Liver (tissue), 7 donors: ENCODE measurements at regions not wholly inside any gene's neighbourhood (a gene's known extent, or its start where the extent isn't known, plus 50 kb on each side); places are given as distances from the start of the nearest gene placed in this dataset.

Experiments used
- DNase-seq: peaks from one replicate; pipeline ENCODE4 v3.0.0-alpha.2; 2017; ENCODE audit warnings: low spot score
- H3K27ac ChIP-seq, 2 donors: one replicate each; pipeline ENCODE4 v1.7.0; 2013; ENCODE audit warnings: inconsistent platforms in 2 of 2, low read length in 2 of 2, control low read depth in 1 of 2, low read depth in 1 of 2, mild to moderate bottlenecking in 1 of 2
- H3K27me3 ChIP-seq, 4 donors: one replicate each; pipeline versions ENCODE4 v1.6.1 to v1.7.0; 2013; ENCODE audit warnings: low read length in 3 of 4, inconsistent platforms in 1 of 4, mild to moderate bottlenecking in 1 of 4, moderate library complexity in 1 of 4; ENCODE audit not compliant: control insufficient read depth in 4 of 4, insufficient read depth in 4 of 4
- H3K36me3 ChIP-seq, 4 donors: one replicate each; pipeline versions ENCODE4 v1.6.1 to v1.7.0; 2013; ENCODE audit warnings: low read length in 3 of 4, mild to moderate bottlenecking in 3 of 4, low read depth in 1 of 4, moderate library complexity in 1 of 4; ENCODE audit not compliant: control insufficient read depth in 4 of 4, insufficient read depth in 3 of 4
- H3K4me1 ChIP-seq, 4 donors: one replicate each; pipeline versions ENCODE4 v1.6.1 to v1.7.0; 2013; ENCODE audit warnings: low read length in 3 of 4, mild to moderate bottlenecking in 3 of 4, moderate library complexity in 1 of 4; ENCODE audit not compliant: control insufficient read depth in 4 of 4, insufficient read depth in 4 of 4
- H3K4me3 ChIP-seq, 3 donors: one replicate each; pipeline versions ENCODE4 v1.6.1 to v1.7.0; 2013; ENCODE audit warnings: low read length in 3 of 3, control low read depth in 1 of 3, low read depth in 1 of 3, mild to moderate bottlenecking in 1 of 3
- H3K9ac ChIP-seq, 2 donors: one replicate each; pipeline ENCODE4 v1.7.0; 2013; ENCODE audit warnings: low read length in 2 of 2, mild to moderate bottlenecking in 2 of 2, moderate library complexity in 2 of 2, control low read depth in 1 of 2, low read depth in 1 of 2
- H3K9me3 ChIP-seq, 4 donors: one replicate each; pipeline versions ENCODE4 v1.6.1 to v1.7.0; 2013; ENCODE audit warnings: low read length in 3 of 4; ENCODE audit not compliant: control insufficient read depth in 4 of 4
- EGR1 ChIP-seq, 2 donors: IDR thresholded peaks; 2 replicates each; pipeline ENCODE4 v1.6.1; 2016 to 2018; ENCODE audit warnings: antibody characterized with exemption in 2 of 2, low read depth in 2 of 2
- FOXA1 ChIP-seq: IDR thresholded peaks from 2 replicates; pipeline ENCODE4 v1.6.1; 2016; ENCODE audit warnings: antibody characterized with exemption
- FOXA2 ChIP-seq: IDR thresholded peaks from 2 replicates; pipeline ENCODE4 v1.6.1; 2016; ENCODE audit warnings: antibody characterized with exemption
- GABPA ChIP-seq, 2 donors: IDR thresholded peaks in 1 of 2; conservative IDR thresholded peaks in 1 of 2; 2 replicates each; pipeline ENCODE4 v1.6.1; 2016; ENCODE audit warnings: antibody characterized with exemption in 2 of 2, mild to moderate bottlenecking in 1 of 2, moderate library complexity in 1 of 2
- HNF4A ChIP-seq, 2 donors: conservative IDR thresholded peaks; 2 replicates each; pipeline ENCODE4 v1.6.1; 2016; ENCODE audit warnings: antibody characterized with exemption in 2 of 2, mild to moderate bottlenecking in 2 of 2
- HNF4G ChIP-seq: IDR thresholded peaks from 2 replicates; pipeline ENCODE4 v1.6.1; 2016; ENCODE audit warnings: antibody characterized with exemption
- JUND ChIP-seq, 2 donors: IDR thresholded peaks; 2 replicates each; pipeline ENCODE4 v1.6.1; 2016; ENCODE audit warnings: antibody characterized with exemption in 2 of 2
- NR2F2 ChIP-seq: IDR thresholded peaks from 2 replicates; pipeline ENCODE4 v1.6.1; 2016; ENCODE audit warnings: antibody characterized with exemption
- RAD21 ChIP-seq, 2 donors: IDR thresholded peaks; 2 replicates each; pipeline ENCODE4 v1.6.1; 2016; ENCODE audit warnings: antibody characterized with exemption in 2 of 2, mild to moderate bottlenecking in 2 of 2
- RXRA ChIP-seq, 2 donors: IDR thresholded peaks; 2 replicates each; pipeline ENCODE4 v1.6.1; 2017 to 2018; ENCODE audit warnings: antibody characterized with exemption in 2 of 2, mild to moderate bottlenecking in 1 of 2
- SP1 ChIP-seq: IDR thresholded peaks from 2 replicates; pipeline ENCODE4 v1.6.1; 2018; ENCODE audit warnings: antibody characterized with exemption, mild to moderate bottlenecking
- TAF1 ChIP-seq: conservative IDR thresholded peaks from 2 replicates; pipeline ENCODE4 v1.6.1; 2016; ENCODE audit warnings: antibody characterized with exemption, mild to moderate bottlenecking
- YY1 ChIP-seq: IDR thresholded peaks from 2 replicates; pipeline ENCODE4 v1.6.1; 2016; ENCODE audit warnings: antibody characterized with exemption, mild to moderate bottlenecking
- WGBS: extraction: QIAGEN DNeasy Blood & Tissue Kit; methylation state at CpG from one replicate; pipeline ENCODE4 v1.1.7; 2013; 5-methylcytosine and 5-hydroxymethylcytosine counted together
- TF ChIP-seq, protein P1 (sequence below): IDR thresholded peaks from 2 replicates; pipeline ENCODE4 v1.6.1; 2016; ENCODE audit warnings: antibody characterized with exemption, mild to moderate bottlenecking
- TF ChIP-seq, protein P2 (sequence below): IDR thresholded peaks from 2 replicates; pipeline ENCODE4 v1.6.1; 2016; ENCODE audit warnings: antibody characterized with exemption
- TF ChIP-seq, protein P3 (sequence below): IDR thresholded peaks from 2 replicates; pipeline ENCODE4 v1.6.1; 2016; ENCODE audit warnings: antibody characterized with exemption
- TF ChIP-seq, protein P4 (sequence below): IDR thresholded peaks from 2 replicates; pipeline ENCODE4 v1.6.1; 2016; ENCODE audit warnings: antibody characterized with exemption
- donor health status: healthy.
- donor health status: healthy.
- donor health status: healthy.
- donor health status: healthy.

DNA sequence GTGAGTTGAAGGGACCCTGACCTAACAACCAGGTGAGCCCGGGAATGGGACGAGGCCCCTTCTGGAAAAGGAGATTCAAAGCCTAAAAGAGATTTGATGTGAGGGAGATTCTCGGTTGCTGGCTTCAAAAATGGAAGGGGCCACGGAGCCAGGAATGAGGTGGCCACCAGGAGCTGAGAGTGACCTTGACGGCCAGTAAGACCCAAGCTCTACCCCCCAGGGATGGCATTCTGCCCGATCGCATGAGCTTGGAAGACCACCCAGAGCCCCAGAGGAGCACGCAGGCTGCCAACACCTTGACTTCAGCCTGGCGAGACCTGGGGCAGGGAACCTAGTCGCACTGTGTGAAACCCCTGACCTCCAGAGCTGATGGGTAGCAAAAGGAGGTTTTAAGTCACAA, 163.9 kb downstream of the BMP7 start:
- Histone ChIP-seq H3K9ac (no peak overlapping the region), H3K4me1 (no peaks in the 10 kb centered on the region), H3K4me3 (no peak overlapping the region), H3K27ac (no peak overlapping the region), H3K27me3 (peaks cover 0 to 7% (median 0%) of the 10 kb centered on the region in 4 donors), H3K9me3 (no peaks in the 10 kb centered on the region), H3K36me3 (no peaks in the 10 kb centered on the region)
- 91% methylated on average over 10 of the region's 10 CpGs for WGBS
- DNase-seq = no peak
- no peak for TF ChIP-seq RAD21 (IDR thresholded peaks at IDR 0.05)
- TF ChIP-seq, protein P1, sequence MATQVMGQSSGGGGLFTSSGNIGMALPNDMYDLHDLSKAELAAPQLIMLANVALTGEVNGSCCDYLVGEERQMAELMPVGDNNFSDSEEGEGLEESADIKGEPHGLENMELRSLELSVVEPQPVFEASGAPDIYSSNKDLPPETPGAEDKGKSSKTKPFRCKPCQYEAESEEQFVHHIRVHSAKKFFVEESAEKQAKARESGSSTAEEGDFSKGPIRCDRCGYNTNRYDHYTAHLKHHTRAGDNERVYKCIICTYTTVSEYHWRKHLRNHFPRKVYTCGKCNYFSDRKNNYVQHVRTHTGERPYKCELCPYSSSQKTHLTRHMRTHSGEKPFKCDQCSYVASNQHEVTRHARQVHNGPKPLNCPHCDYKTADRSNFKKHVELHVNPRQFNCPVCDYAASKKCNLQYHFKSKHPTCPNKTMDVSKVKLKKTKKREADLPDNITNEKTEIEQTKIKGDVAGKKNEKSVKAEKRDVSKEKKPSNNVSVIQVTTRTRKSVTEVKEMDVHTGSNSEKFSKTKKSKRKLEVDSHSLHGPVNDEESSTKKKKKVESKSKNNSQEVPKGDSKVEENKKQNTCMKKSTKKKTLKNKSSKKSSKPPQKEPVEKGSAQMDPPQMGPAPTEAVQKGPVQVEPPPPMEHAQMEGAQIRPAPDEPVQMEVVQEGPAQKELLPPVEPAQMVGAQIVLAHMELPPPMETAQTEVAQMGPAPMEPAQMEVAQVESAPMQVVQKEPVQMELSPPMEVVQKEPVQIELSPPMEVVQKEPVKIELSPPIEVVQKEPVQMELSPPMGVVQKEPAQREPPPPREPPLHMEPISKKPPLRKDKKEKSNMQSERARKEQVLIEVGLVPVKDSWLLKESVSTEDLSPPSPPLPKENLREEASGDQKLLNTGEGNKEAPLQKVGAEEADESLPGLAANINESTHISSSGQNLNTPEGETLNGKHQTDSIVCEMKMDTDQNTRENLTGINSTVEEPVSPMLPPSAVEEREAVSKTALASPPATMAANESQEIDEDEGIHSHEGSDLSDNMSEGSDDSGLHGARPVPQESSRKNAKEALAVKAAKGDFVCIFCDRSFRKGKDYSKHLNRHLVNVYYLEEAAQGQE = no peak
- TF ChIP-seq FOXA1 = no peak
- TF ChIP-seq TAF1 = no peak
- TF ChIP-seq HNF4G = no peak
- TF ChIP-seq, protein P2, sequence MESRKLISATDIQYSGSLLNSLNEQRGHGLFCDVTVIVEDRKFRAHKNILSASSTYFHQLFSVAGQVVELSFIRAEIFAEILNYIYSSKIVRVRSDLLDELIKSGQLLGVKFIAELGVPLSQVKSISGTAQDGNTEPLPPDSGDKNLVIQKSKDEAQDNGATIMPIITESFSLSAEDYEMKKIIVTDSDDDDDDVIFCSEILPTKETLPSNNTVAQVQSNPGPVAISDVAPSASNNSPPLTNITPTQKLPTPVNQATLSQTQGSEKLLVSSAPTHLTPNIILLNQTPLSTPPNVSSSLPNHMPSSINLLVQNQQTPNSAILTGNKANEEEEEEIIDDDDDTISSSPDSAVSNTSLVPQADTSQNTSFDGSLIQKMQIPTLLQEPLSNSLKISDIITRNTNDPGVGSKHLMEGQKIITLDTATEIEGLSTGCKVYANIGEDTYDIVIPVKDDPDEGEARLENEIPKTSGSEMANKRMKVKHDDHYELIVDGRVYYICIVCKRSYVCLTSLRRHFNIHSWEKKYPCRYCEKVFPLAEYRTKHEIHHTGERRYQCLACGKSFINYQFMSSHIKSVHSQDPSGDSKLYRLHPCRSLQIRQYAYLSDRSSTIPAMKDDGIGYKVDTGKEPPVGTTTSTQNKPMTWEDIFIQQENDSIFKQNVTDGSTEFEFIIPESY = no peak
- no peak for TF ChIP-seq FOXA2
- TF ChIP-seq JUND (IDR thresholded peaks at IDR 0.05) = no peak
- no peak for TF ChIP-seq RXRA (IDR thresholded peaks at IDR 0.05)
- TF ChIP-seq, protein P3, sequence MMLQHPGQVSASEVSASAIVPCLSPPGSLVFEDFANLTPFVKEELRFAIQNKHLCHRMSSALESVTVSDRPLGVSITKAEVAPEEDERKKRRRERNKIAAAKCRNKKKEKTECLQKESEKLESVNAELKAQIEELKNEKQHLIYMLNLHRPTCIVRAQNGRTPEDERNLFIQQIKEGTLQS = no peak
- TF ChIP-seq HNF4A (conservative IDR thresholded peaks at IDR 0.05) = no peak

DNA sequence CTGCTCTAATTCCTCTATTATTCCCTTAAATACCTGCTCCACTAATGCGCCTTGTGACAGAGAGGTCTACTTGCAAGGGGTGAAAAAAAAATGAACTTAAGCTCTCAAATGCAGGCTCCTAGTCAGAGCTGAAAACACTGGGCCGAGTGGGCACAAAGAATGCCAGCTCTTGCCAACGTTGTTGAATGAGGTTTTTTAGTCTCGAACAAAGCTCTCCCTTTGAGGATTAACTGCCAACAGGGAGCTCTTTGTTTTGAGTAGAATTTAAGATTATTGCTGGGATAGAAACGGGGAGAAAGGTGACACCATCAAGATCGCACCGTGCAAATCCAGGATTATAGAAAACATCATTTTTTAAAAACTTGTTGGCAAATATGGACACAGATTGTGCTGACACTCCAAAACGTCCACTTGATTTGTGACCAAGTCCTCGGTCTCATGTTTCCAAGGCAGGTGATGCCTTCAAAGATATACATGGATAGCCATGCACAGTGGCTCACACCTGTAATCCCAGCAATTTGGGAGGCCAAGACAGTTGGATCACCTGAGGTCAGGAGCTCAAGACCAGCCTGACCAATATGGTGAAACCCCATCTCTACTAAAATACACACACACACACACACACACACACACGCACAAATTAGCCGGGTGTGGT, 163.2 kb downstream of the BMP7 start:
- Histone ChIP-seq H3K9me3 (no peaks in the 10 kb centered on the region), H3K4me1 (no peaks in the 10 kb centered on the region), H3K27me3 (peaks cover 0 to 7% (median 0%) of the 10 kb centered on the region in 4 donors), H3K9ac (no peak overlapping the region), H3K4me3 (no peak overlapping the region), H3K36me3 (no peaks in the 10 kb centered on the region), H3K27ac (no peak overlapping the region)
- TF ChIP-seq HNF4G = no peak
- no peak for TF ChIP-seq FOXA2
- TF ChIP-seq TAF1 = no peak
- no peak for TF ChIP-seq JUND (IDR thresholded peaks at IDR 0.05)
- TF ChIP-seq EGR1 (IDR thresholded peaks at IDR 0.05; ENCODE audit: low read depth in 2 of 2) = no peak
- TF ChIP-seq HNF4A (conservative IDR thresholded peaks at IDR 0.05) = no peak
- TF ChIP-seq, protein P2 = no peak
- TF ChIP-seq YY1 = no peak
- TF ChIP-seq, protein P4, sequence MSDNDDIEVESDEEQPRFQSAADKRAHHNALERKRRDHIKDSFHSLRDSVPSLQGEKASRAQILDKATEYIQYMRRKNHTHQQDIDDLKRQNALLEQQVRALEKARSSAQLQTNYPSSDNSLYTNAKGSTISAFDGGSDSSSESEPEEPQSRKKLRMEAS = no peak
- TF ChIP-seq FOXA1 = no peak
- no peak for TF ChIP-seq GABPA (IDR thresholded peaks at IDR 0.05 in 1 of 2, conservative IDR thresholded peaks at IDR 0.05 in 1 of 2)
- TF ChIP-seq, protein P3 = no peak
- no peak for TF ChIP-seq SP1
- TF ChIP-seq NR2F2 = no peak
- no peak for TF ChIP-seq RAD21 (IDR thresholded peaks at IDR 0.05)
- DNase-seq = no peak
- WGBS = 73% methylated on average over 11 of the region's 11 CpGs
